Liver (tissue), 8 donors: ENCODE measurements at regions not wholly inside any gene's neighbourhood (a gene's known extent, or its start where the extent isn't known, plus 50 kb on each side); places are given as distances from the start of the nearest gene placed in this dataset.

Source experiments
- DNase-seq: peaks from one replicate; pipeline ENCODE4 v3.0.0-alpha.2; 2017; ENCODE audit warnings: low spot score
- H3K27ac ChIP-seq, 2 donors: one replicate each; pipeline ENCODE4 v1.7.0; 2013; ENCODE audit warnings: inconsistent platforms in 2 of 2, low read length in 2 of 2, control low read depth in 1 of 2, low read depth in 1 of 2, mild to moderate bottlenecking in 1 of 2
- H3K27me3 ChIP-seq, 4 donors: one replicate each; pipeline versions ENCODE4 v1.6.1 to v1.7.0; 2013; ENCODE audit warnings: low read length in 3 of 4, inconsistent platforms in 1 of 4, mild to moderate bottlenecking in 1 of 4, moderate library complexity in 1 of 4; ENCODE audit not compliant: control insufficient read depth in 4 of 4, insufficient read depth in 4 of 4
- H3K36me3 ChIP-seq, 4 donors: one replicate each; pipeline versions ENCODE4 v1.6.1 to v1.7.0; 2013; ENCODE audit warnings: low read length in 3 of 4, mild to moderate bottlenecking in 3 of 4, low read depth in 1 of 4, moderate library complexity in 1 of 4; ENCODE audit not compliant: control insufficient read depth in 4 of 4, insufficient read depth in 3 of 4
- H3K4me1 ChIP-seq, 4 donors: one replicate each; pipeline versions ENCODE4 v1.6.1 to v1.7.0; 2013; ENCODE audit warnings: low read length in 3 of 4, mild to moderate bottlenecking in 3 of 4, moderate library complexity in 1 of 4; ENCODE audit not compliant: control insufficient read depth in 4 of 4, insufficient read depth in 4 of 4
- H3K4me3 ChIP-seq, 3 donors: one replicate each; pipeline versions ENCODE4 v1.6.1 to v1.7.0; 2013; ENCODE audit warnings: low read length in 3 of 3, control low read depth in 1 of 3, low read depth in 1 of 3, mild to moderate bottlenecking in 1 of 3
- H3K9ac ChIP-seq, 2 donors: one replicate each; pipeline ENCODE4 v1.7.0; 2013; ENCODE audit warnings: low read length in 2 of 2, mild to moderate bottlenecking in 2 of 2, moderate library complexity in 2 of 2, control low read depth in 1 of 2, low read depth in 1 of 2
- H3K9me3 ChIP-seq, 4 donors: one replicate each; pipeline versions ENCODE4 v1.6.1 to v1.7.0; 2013; ENCODE audit warnings: low read length in 3 of 4; ENCODE audit not compliant: control insufficient read depth in 4 of 4
- ATF3 ChIP-seq: IDR thresholded peaks from 2 replicates; pipeline ENCODE4 v1.6.1; 2016; ENCODE audit warnings: antibody characterized with exemption
- CTCF ChIP-seq: fragments of 150-350 bp; IDR thresholded peaks from 2 replicates; pipeline ENCODE4 v1.5.1; 2017; ENCODE audit warnings: improper control_type of control experiment, low read depth, low read length; ENCODE audit not compliant: missing input control
- EGR1 ChIP-seq, 2 donors: IDR thresholded peaks; 2 replicates each; pipeline ENCODE4 v1.6.1; 2016 to 2018; ENCODE audit warnings: antibody characterized with exemption in 2 of 2, low read depth in 2 of 2
- FOXA1 ChIP-seq: IDR thresholded peaks from 2 replicates; pipeline ENCODE4 v1.6.1; 2016; ENCODE audit warnings: antibody characterized with exemption
- FOXA2 ChIP-seq: IDR thresholded peaks from 2 replicates; pipeline ENCODE4 v1.6.1; 2016; ENCODE audit warnings: antibody characterized with exemption
- GABPA ChIP-seq, 2 donors: IDR thresholded peaks in 1 of 2; conservative IDR thresholded peaks in 1 of 2; 2 replicates each; pipeline ENCODE4 v1.6.1; 2016; ENCODE audit warnings: antibody characterized with exemption in 2 of 2, mild to moderate bottlenecking in 1 of 2, moderate library complexity in 1 of 2
- HNF4A ChIP-seq, 2 donors: conservative IDR thresholded peaks; 2 replicates each; pipeline ENCODE4 v1.6.1; 2016; ENCODE audit warnings: antibody characterized with exemption in 2 of 2, mild to moderate bottlenecking in 2 of 2
- HNF4G ChIP-seq: IDR thresholded peaks from 2 replicates; pipeline ENCODE4 v1.6.1; 2016; ENCODE audit warnings: antibody characterized with exemption
- JUND ChIP-seq, 2 donors: IDR thresholded peaks; 2 replicates each; pipeline ENCODE4 v1.6.1; 2016; ENCODE audit warnings: antibody characterized with exemption in 2 of 2
- MAX ChIP-seq: IDR thresholded peaks from 2 replicates; pipeline ENCODE4 v1.6.1; 2016; ENCODE audit warnings: antibody characterized with exemption
- NR2F2 ChIP-seq: IDR thresholded peaks from 2 replicates; pipeline ENCODE4 v1.6.1; 2016; ENCODE audit warnings: antibody characterized with exemption
- RAD21 ChIP-seq, 2 donors: IDR thresholded peaks; 2 replicates each; pipeline ENCODE4 v1.6.1; 2016; ENCODE audit warnings: antibody characterized with exemption in 2 of 2, mild to moderate bottlenecking in 2 of 2
- REST ChIP-seq: IDR thresholded peaks from 2 replicates; pipeline ENCODE4 v1.6.1; 2016; ENCODE audit warnings: antibody characterized with exemption, mild to moderate bottlenecking
- RXRA ChIP-seq, 2 donors: IDR thresholded peaks; 2 replicates each; pipeline ENCODE4 v1.6.1; 2017 to 2018; ENCODE audit warnings: antibody characterized with exemption in 2 of 2, mild to moderate bottlenecking in 1 of 2
- SP1 ChIP-seq: IDR thresholded peaks from 2 replicates; pipeline ENCODE4 v1.6.1; 2018; ENCODE audit warnings: antibody characterized with exemption, mild to moderate bottlenecking
- TAF1 ChIP-seq: conservative IDR thresholded peaks from 2 replicates; pipeline ENCODE4 v1.6.1; 2016; ENCODE audit warnings: antibody characterized with exemption, mild to moderate bottlenecking
- YY1 ChIP-seq: IDR thresholded peaks from 2 replicates; pipeline ENCODE4 v1.6.1; 2016; ENCODE audit warnings: antibody characterized with exemption, mild to moderate bottlenecking
- ZBTB33 ChIP-seq: IDR thresholded peaks from 2 replicates; pipeline ENCODE4 v1.6.1; 2016; ENCODE audit warnings: antibody characterized with exemption
- WGBS: extraction: QIAGEN DNeasy Blood & Tissue Kit; methylation state at CpG from one replicate; pipeline ENCODE4 v1.1.7; 2013; 5-methylcytosine and 5-hydroxymethylcytosine counted together
- donor health status: healthy.
- donor health status: healthy.
- donor health status: healthy.
- donor health status: healthy.
- donor health status: healthy.

- no peaks in the 10 kb centered on the region for H3K27me3 ChIP-seq
These were observed 117.9 kb upstream of the AGR3 start for GRCh38 chr7:16999541-17000267.

More at GRCh38 chr7:16999541-17000267, 117.9 kb upstream of the AGR3 start:
- TF ChIP-seq YY1 = no peak
- no peak for TF ChIP-seq CTCF
- TF ChIP-seq NR2F2 = no peak
- no peak for TF ChIP-seq GABPA (IDR thresholded peaks at IDR 0.05 in 1 of 2, conservative IDR thresholded peaks at IDR 0.05 in 1 of 2)
- no peak for TF ChIP-seq RXRA (IDR thresholded peaks at IDR 0.05)
- TF ChIP-seq ATF3 = no peak
- no peak for TF ChIP-seq REST
- no peak for TF ChIP-seq EGR1 (IDR thresholded peaks at IDR 0.05; ENCODE audit: low read depth in 2 of 2)
- no peak for TF ChIP-seq TAF1
- TF ChIP-seq HNF4A (conservative IDR thresholded peaks at IDR 0.05) = no peak
- no peak for TF ChIP-seq SP1
- no peak for TF ChIP-seq FOXA1
- TF ChIP-seq JUND (IDR thresholded peaks at IDR 0.05) = no peak
- TF ChIP-seq ZBTB33 = no peak
- no peak for TF ChIP-seq RAD21 (IDR thresholded peaks at IDR 0.05)
- no peak for TF ChIP-seq MAX
- TF ChIP-seq FOXA2 = no peak
- TF ChIP-seq HNF4G = no peak
- no peak overlapping the region for H3K27ac ChIP-seq
- WGBS = 82% methylated on average over 1 of the region's 1 CpG
- H3K9me3 ChIP-seq = peaks cover 0 to 6% (median 0%) of the 10 kb centered on the region in 4 donors
- H3K9ac ChIP-seq = no peak overlapping the region
- no peaks in the 10 kb centered on the region for H3K4me1 ChIP-seq
- no peak for DNase-seq
- no peak overlapping the region for H3K4me3 ChIP-seq
- H3K36me3 ChIP-seq = no peaks in the 10 kb centered on the region
